CD4-positive, alpha-beta T cell treated with Interleukin-17A for 4 hours (primary cell): ENCODE measurements at regions not wholly inside any gene's neighbourhood (a gene's known extent, or its start where the extent isn't known, plus 50 kb on each side); places are given as distances from the start of the nearest gene placed in this dataset.
"Not testable (repeated sequence)": the region's sequence is repeated elsewhere in the genome, so short reads cannot be mapped to it uniquely, and the experiment has no call there.

Experiments
- DNase-seq: peaks from one replicate; pipeline ENCODE4 v3.0.0-alpha.2; 2020; ENCODE audit warnings: mixed read lengths

- DNase-seq: no peak
Observed at GRCh38 chr9:93900971-93901861, 53.9 kb downstream of the BARX1 start.

DNA sequence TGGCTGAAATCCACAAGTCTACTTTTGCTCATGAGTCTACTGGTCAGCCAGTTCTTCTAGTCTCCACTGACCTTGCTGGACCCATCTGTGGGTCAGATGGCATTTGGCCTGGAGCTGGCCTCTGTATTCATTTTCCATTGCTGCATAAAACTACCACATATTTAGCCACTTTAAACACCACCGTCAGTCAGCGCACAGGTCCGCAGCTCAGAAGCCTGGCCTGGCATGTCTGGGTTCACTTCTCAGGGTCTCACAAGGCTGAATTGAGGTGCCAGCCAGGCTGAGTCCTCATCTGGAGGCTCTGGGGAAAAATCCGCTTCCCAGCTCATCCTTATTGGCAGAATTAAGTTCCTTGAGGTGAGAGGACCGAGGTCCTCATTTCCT lies 54.7 kb downstream of the BARX1 start:
- DNase-seq: no peak

DNA sequence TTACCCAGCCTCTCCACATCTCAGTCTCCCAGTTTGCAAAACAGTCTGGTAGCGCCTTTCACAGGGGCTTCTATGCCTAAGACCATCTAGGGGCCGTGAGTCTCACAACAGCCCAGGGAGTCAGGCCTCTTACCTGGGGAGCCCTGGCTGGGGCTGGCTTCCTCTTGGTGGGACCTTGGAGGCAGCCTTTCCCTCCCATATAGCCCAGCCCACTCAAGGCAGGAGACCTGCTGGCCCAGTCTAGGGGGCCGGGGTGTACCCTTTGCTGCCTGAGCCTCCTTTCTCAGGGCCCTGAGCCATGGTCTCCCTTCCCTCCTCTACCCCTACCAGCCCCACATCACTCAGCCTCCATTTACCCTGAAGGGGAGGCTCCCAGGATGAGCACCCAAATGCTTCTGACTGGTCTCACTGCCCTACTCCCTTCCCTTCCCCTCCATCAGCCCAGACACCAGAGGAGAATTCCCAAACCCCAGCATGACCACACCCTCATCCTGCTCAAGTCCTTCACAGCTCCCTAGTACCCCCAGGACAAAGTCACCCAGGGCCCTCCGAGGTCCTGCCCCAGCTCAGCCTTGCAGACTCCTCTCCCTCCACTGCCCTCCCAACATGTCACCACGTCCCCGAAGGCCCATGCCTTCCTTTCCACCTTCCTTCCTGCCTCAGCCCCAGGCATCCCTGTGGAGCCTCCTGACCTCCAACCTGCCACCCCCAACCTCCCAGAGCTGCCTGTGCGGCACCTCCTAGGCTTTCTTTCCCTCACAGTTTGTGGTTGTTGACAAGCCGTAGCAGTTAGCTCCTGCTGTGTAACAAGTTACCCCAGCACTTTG lies 55.3 kb downstream of the BARX1 start:
- DNase-seq: no peak

- no peak for DNase-seq
Observed at GRCh38 chr9:93898502-93899426, 56.4 kb downstream of the BARX1 start.

DNA sequence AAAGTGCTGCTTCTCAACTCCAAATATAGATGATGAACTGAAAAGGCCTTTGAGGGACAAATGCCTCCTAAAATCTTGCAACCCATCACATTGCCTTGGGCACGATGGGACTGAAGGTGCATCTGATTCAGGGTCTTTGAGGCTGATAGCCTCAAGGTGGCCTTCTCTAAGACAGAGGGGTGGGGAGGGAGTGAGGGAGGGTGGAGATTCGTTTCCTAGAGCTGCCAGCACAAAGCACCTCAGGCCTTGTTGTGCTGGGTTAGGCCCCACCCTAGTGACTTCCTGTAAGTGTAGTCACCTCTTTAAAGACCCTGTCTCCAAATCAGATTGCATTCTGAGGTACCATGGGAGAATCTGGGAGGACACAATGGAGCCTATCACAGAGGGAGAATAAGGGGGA lies 57.1 kb downstream of the BARX1 start:
- DNase-seq: peak; percentile 38

- no peak for DNase-seq
Observed at GRCh38 chr9:93897075-93897970, 57.8 kb downstream of the BARX1 start.

- DNase-seq: no peak
Observed at GRCh38 chr9:93896496-93897033, 58.6 kb downstream of the BARX1 start.

DNA sequence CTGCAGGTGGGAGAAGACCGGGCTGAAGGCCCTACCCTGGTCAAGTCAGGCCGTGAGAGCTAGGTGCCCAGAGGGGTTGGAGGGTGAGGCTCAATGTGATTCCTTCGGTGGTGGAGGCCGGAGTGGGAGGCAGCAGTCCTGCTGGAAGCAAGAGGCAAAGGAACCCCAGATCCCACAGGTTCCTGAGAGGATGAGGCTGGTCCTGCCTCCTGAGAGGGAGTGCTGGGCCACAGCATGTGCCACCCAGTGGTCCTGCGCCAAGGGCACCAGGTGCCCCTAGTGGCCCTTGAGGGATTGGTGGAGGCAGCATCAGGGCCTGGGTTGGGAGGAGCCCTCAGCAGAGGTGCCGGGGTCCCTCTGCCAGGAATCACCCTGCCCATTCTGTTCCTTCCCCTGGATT lies 59.1 kb downstream of the BARX1 start:
- no peak for DNase-seq

DNA sequence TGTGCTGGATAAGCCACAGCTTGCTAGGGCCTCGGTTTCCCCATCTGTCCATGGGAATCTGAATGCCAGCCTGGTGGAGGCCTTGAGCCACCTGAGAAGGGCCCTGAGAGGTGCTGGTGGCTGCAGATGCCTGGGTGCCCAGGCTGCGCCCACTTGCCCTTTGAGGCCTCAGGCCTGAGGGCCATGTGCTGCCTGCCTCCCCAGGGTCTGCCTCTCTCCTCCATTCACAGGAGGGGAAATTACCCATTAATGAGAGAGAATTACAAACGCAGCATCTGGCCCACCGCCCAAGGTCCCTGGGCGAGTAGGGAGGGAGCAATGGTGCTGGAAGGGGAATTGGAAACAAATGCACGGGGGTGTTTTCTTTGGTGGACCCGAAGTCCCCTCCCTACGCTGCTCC lies 59.6 kb downstream of the BARX1 start:
- DNase-seq: no peak

DNA sequence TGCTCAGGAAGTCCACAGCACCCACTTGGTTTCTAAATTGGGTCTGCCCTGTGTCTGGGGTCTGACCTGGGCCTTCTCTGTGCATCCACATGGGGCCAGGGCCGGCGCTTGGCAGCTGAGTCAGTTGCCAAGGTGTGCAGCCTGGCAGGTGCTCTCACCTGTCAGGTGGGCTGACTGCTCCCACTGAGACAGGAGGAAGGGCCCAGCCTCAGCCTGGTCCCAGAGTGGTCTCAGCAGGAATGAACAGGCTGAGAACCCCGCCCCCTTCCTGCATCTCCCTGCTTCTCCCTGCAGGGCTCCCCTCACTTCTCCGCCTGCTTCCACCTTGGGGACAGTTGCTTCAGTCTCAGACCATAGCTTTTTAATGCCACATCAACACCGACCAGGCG lies 60.5 kb downstream of the BARX1 start:
- DNase-seq: no peak

- DNase-seq: no peak
Observed at GRCh38 chr9:93893899-93894690, 61.1 kb downstream of the BARX1 start.

DNA sequence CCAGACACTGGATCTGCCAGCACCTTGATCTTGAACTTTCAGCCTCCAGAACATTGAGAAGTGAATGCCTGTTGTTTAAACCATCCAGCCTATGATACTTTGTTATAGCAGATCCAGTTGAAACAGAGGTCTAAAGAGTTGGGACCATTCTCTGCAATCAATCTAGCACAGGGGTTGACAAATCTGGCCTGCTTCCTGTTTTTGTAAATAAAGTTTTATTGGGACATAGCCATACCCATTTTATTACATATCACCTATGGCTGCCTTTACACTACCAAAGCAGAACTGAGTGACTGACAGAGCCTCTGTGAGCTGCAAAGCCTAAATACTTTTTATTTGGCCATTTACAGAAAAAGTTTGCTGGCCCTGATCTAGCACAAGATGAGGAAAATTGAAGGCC lies 62.0 kb downstream of the BARX1 start:
- DNase-seq: no peak

DNA sequence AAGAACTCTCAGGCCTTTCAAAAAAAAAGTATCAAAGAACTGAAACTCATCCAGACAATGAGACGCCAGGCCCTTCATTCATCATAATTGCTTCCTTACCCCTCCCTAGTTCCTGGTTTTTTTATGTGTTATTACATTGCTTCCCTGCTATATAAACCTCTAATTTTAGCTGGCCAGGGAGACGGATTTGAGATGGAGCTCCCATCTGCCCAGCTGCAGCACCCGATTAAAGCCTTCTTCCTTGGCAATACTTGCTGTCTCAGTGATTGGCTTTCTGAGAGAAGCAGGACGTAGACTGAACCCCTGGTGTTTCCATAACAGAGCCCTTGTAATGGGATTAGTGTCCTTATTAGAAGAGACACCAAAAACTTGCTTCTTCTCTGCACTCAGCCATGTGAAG lies 62.4 kb downstream of the BARX1 start:
- DNase-seq: no peak

- DNase-seq: no peak
Observed at GRCh38 chr9:93891549-93892310, 63.4 kb downstream of the BARX1 start.

GRCh38 chr9:93891050-93891449 lies 64.1 kb downstream of the BARX1 start:
- no peak for DNase-seq

DNA sequence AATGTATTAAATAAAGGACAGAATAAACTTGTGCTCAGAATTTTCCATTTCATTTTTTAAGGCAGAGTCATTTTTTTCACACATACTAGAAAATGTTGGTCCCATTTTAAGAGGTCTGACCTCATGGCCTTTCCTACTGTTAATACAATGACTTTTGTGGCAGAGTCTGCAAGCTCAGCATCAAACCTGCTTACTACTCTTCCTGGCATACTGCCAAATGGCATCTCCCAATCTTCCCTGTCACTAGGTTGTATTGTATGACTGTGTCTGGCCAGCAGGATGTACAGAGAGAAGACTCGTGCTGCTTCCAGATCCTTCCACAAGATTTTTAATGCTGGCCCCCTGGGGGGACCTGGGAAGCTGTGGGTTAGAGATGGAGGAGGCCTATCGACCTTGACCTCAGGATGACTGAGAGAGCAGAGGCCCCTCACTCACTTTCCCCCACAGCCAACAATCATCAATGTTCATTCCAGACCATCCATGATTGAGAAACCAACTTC lies 64.7 kb downstream of the BARX1 start:
- DNase-seq: no peak

DNA sequence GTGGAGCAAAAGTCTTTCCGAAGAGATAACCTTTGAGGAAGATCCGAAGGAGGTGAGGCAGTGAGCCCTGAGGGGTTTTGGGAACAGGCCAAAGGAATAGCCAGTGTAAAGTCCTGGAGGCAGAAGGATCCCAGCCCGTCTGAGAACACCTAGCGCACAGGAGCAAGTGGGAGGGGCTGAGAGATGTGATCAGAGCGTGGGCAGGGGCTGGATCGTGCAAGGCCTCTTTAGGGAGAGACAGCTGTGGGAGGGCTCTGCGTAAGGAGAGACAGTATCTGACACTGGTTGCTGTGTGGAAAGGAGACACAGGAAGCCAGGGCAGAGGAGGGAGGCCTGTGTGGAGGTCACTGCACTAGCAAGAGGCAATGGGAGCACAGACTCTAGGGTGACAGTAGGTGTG lies 68.2 kb downstream of the BARX1 start:
- DNase-seq: no peak

- DNase-seq: no peak
Observed at GRCh38 chr9:93884808-93885207, 70.3 kb downstream of the BARX1 start.

GRCh38 chr9:93879662-93880407 lies 75.3 kb downstream of the BARX1 start:
- DNase-seq: not testable (repeated sequence)
